WTC11 (cell line): ENCODE measurements at regions not wholly inside any gene's neighbourhood (a gene's known extent, or its start where the extent isn't known, plus 50 kb on each side); places are given as distances from the start of the nearest gene placed in this dataset.

ENCODE experiments used
- ATAC-seq: fragments of 200-7000 bp; cut with Tn5 transposase; 2 replicates; pipeline ENCODE4 v1.10.0; 2021; ENCODE audit warnings: mild to moderate bottlenecking, moderate library complexity
- CTCF ChIA-PET: fragments of 300-600 bp; sonication (Branson Sonifier 250); formaldehyde crosslinking; loops from one replicate; lab custom pipeline; 2021; ENCODE audit warnings: antibody characterized with exemption; lab: Charles Lee
- POLR2A ChIA-PET: fragments of 350-600 bp; sonication (Branson Sonifier 250); formaldehyde crosslinking; loops from one replicate; lab custom pipeline; 2021; ENCODE audit warnings: antibody characterized with exemption; lab: Charles Lee
- DNase-seq: peaks from one replicate; pipeline ENCODE4 v3.0.0; 2021; ENCODE audit warnings: low spot score
- H3K27ac Mint-ChIP-seq: 2 replicates; pipeline ENCODE4 v1.8.0; 2021; ENCODE audit warnings: mixed read lengths
- H3K27me3 Mint-ChIP-seq: 2 replicates; pipeline ENCODE4 v1.8.0; 2021; ENCODE audit warnings: low read depth, mild to moderate bottlenecking, moderate library complexity, mixed read lengths
- H3K36me3 Mint-ChIP-seq: 2 replicates; pipeline ENCODE4 v1.8.0; 2021; ENCODE audit warnings: mixed read lengths
- H3K4me1 Mint-ChIP-seq: 2 replicates; pipeline ENCODE4 v1.8.0; 2022; ENCODE audit warnings: mixed read lengths
- H3K4me3 Mint-ChIP-seq: 2 replicates; pipeline ENCODE4 v1.8.0; 2021; ENCODE audit warnings: mild to moderate bottlenecking, moderate library complexity, mixed read lengths
- H3K9me3 Mint-ChIP-seq: 2 replicates; pipeline ENCODE4 v1.8.0; 2021; ENCODE audit warnings: mixed read lengths
- CREB1 ChIP-seq: sonication (generic); formaldehyde crosslinking; IDR thresholded peaks from 2 replicates; pipeline ENCODE4 v1.8.0; 2023; ENCODE audit warnings: mild to moderate bottlenecking, missing genetic modification reagents
- ETV6 ChIP-seq: sonication (generic); formaldehyde crosslinking; IDR thresholded peaks from 2 replicates; pipeline ENCODE4 v1.8.1; 2022; ENCODE audit warnings: mild to moderate bottlenecking, missing genetic modification reagents
- FOXJ3 ChIP-seq: sonication (generic); formaldehyde crosslinking; IDR thresholded peaks from 2 replicates; pipeline ENCODE4 v1.9.0; 2021; ENCODE audit warnings: missing genetic modification reagents, mild to moderate bottlenecking, borderline replicate concordance
- GTF2I ChIP-seq: fragments of 250-450 bp; sonication (Bioruptor Pico); conservative IDR thresholded peaks from 2 replicates; pipeline ENCODE4 v1.4.0; 2021; ENCODE audit warnings: mild to moderate bottlenecking
- IRF2 ChIP-seq: sonication (generic); formaldehyde crosslinking; IDR thresholded peaks from 2 replicates; pipeline ENCODE4 v1.8.0; 2022; ENCODE audit warnings: low read depth, missing genetic modification reagents, borderline replicate concordance
- NR1H2 ChIP-seq: sonication (generic); formaldehyde crosslinking; IDR thresholded peaks from 2 replicates; pipeline ENCODE4 v1.9.0; 2021; ENCODE audit warnings: mild to moderate bottlenecking, moderate library complexity, missing genetic modification reagents
- NR3C1 ChIP-seq: sonication (generic); formaldehyde crosslinking; conservative IDR thresholded peaks from 2 replicates; pipeline ENCODE4 v1.8.1; 2023; ENCODE audit warnings: low read depth, mild to moderate bottlenecking, missing genetic modification reagents
- OVOL2 ChIP-seq: fragments of 250-450 bp; sonication (Bioruptor Pico); IDR thresholded peaks from 2 replicates; pipeline ENCODE4 v1.9.0; 2021; ENCODE audit warnings: mild to moderate bottlenecking, borderline replicate concordance
- TEAD1 ChIP-seq: sonication (generic); formaldehyde crosslinking; IDR thresholded peaks from 2 replicates; pipeline ENCODE4 v1.8.0; 2022; ENCODE audit warnings: mild to moderate bottlenecking, missing genetic modification reagents
- ZNF416 ChIP-seq: fragments of 250-450 bp; sonication (Bioruptor Pico); IDR thresholded peaks from 2 replicates; pipeline ENCODE4 v1.9.0; 2021; ENCODE audit warnings: mild to moderate bottlenecking, inconsistent platforms
- TF ChIP-seq, protein P1 (sequence below): fragments of 250-450 bp; sonication (Bioruptor Pico); IDR thresholded peaks from 2 replicates; pipeline ENCODE4 v1.9.0; 2021; ENCODE audit warnings: mild to moderate bottlenecking, borderline replicate concordance
- TF ChIP-seq, protein P2 (sequence below): fragments of 250-450 bp; sonication (Bioruptor Pico); IDR thresholded peaks from 2 replicates; pipeline ENCODE4 v1.9.0; 2021; ENCODE audit warnings: moderate library complexity, mild to moderate bottlenecking, inconsistent platforms, borderline replicate concordance
- TF ChIP-seq, protein P3 (sequence below): sonication (generic); formaldehyde crosslinking; IDR thresholded peaks from 2 replicates; pipeline ENCODE4 v1.8.1; 2023; ENCODE audit warnings: mild to moderate bottlenecking, missing genetic modification reagents
- TF ChIP-seq, protein P4 (sequence below): sonication (generic); formaldehyde crosslinking; IDR thresholded peaks from 2 replicates; pipeline ENCODE4 v1.8.1; 2023; ENCODE audit warnings: mild to moderate bottlenecking, moderate library complexity, missing genetic modification reagents
- TF ChIP-seq, protein P5 (sequence below): sonication (generic); formaldehyde crosslinking; IDR thresholded peaks from 2 replicates; pipeline ENCODE4 v1.8.1; 2023; ENCODE audit warnings: mild to moderate bottlenecking, missing genetic modification reagents, moderate library complexity
- TF ChIP-seq, protein P6 (sequence below): sonication (generic); formaldehyde crosslinking; IDR thresholded peaks from 2 replicates; pipeline ENCODE4 v1.8.1; 2023; ENCODE audit warnings: mild to moderate bottlenecking, missing genetic modification reagents
- TF ChIP-seq, protein P7 (sequence below): sonication (generic); formaldehyde crosslinking; conservative IDR thresholded peaks from 2 replicates; pipeline ENCODE4 v1.8.1; 2023; ENCODE audit warnings: mild to moderate bottlenecking, low read depth, missing genetic modification reagents, moderate library complexity
- TF ChIP-seq, protein P8 (sequence below): sonication (generic); formaldehyde crosslinking; IDR thresholded peaks from 2 replicates; pipeline ENCODE4 v1.8.0; 2022; ENCODE audit warnings: mild to moderate bottlenecking, missing genetic modification reagents

DNA sequence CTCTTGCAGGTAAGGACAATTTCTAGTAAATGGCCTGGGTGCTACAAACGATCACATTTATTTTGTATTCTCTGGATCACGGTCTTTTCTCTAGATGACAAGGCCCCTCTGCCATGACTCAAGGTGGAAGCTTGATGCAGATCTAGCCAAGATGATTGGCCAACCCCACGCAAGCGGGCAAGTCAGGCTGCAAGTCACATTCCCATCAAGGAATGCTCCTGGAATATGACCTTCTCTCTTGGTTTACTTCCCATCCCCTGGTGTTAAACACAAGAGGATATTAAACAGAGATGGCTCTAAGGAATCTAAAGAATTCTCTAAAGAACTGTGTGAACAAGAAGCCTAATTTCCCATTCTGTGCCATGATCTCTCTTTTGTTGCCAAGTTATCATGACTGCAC is 97.3 kb upstream of the SERPINE2 start (continued):
- TF ChIP-seq, protein P1, sequence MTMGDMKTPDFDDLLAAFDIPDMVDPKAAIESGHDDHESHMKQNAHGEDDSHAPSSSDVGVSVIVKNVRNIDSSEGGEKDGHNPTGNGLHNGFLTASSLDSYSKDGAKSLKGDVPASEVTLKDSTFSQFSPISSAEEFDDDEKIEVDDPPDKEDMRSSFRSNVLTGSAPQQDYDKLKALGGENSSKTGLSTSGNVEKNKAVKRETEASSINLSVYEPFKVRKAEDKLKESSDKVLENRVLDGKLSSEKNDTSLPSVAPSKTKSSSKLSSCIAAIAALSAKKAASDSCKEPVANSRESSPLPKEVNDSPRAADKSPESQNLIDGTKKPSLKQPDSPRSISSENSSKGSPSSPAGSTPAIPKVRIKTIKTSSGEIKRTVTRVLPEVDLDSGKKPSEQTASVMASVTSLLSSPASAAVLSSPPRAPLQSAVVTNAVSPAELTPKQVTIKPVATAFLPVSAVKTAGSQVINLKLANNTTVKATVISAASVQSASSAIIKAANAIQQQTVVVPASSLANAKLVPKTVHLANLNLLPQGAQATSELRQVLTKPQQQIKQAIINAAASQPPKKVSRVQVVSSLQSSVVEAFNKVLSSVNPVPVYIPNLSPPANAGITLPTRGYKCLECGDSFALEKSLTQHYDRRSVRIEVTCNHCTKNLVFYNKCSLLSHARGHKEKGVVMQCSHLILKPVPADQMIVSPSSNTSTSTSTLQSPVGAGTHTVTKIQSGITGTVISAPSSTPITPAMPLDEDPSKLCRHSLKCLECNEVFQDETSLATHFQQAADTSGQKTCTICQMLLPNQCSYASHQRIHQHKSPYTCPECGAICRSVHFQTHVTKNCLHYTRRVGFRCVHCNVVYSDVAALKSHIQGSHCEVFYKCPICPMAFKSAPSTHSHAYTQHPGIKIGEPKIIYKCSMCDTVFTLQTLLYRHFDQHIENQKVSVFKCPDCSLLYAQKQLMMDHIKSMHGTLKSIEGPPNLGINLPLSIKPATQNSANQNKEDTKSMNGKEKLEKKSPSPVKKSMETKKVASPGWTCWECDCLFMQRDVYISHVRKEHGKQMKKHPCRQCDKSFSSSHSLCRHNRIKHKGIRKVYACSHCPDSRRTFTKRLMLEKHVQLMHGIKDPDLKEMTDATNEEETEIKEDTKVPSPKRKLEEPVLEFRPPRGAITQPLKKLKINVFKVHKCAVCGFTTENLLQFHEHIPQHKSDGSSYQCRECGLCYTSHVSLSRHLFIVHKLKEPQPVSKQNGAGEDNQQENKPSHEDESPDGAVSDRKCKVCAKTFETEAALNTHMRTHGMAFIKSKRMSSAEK (CRISPR knock-in tag) = no peak
- TF ChIP-seq GTF2I (CRISPR knock-in tag) = no peak
- TF ChIP-seq, all 79 proteins: peak for 0

DNA sequence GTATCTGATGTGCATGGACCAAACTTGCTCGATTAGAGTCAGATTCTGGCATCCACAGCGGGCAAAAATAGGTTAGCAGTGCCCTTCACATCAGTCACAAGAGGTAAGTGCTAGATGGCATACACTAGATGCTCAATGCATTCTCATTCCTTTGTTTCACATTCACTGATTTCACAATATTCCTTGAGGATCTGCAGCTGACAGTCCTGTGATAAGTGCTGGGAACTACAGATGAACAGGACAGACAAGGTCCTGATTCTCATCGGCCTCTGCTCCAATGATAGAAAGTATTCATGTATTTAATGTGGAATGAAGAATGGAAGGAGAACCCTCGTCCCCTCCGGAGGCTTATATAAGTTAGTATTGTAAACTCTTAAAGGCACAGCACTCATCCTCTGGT is 96.8 kb upstream of the SERPINE2 start:
- TF ChIP-seq, protein P2, sequence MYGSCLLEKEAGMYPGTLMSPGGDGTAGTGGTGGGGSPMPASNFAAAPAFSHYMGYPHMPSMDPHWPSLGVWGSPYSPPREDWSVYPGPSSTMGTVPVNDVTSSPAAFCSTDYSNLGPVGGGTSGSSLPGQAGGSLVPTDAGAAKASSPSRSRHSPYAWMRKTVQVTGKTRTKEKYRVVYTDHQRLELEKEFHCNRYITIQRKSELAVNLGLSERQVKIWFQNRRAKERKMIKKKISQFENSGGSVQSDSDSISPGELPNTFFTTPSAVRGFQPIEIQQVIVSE = no peak
- TF ChIP-seq IRF2 (CRISPR knock-in tag) = no peak
- TF ChIP-seq, protein P3, sequence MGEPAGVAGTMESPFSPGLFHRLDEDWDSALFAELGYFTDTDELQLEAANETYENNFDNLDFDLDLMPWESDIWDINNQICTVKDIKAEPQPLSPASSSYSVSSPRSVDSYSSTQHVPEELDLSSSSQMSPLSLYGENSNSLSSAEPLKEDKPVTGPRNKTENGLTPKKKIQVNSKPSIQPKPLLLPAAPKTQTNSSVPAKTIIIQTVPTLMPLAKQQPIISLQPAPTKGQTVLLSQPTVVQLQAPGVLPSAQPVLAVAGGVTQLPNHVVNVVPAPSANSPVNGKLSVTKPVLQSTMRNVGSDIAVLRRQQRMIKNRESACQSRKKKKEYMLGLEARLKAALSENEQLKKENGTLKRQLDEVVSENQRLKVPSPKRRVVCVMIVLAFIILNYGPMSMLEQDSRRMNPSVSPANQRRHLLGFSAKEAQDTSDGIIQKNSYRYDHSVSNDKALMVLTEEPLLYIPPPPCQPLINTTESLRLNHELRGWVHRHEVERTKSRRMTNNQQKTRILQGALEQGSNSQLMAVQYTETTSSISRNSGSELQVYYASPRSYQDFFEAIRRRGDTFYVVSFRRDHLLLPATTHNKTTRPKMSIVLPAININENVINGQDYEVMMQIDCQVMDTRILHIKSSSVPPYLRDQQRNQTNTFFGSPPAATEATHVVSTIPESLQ = no peak
- TF ChIP-seq NR1H2 (CRISPR knock-in tag) = no peak
- TF ChIP-seq ZNF416 (CRISPR knock-in tag) = no peak
- H3K27me3 Mint-ChIP-seq = no peaks in the 10 kb centered on the region
- no peaks in the 10 kb centered on the region for H3K36me3 Mint-ChIP-seq
- ATAC-seq (no peak), DNase-seq (no peak)
- CTCF ChIA-PET = no interaction called here
- H3K27ac Mint-ChIP-seq = no peak overlapping the region
- POLR2A ChIA-PET = no interaction called here
- H3K4me3 Mint-ChIP-seq = no peak overlapping the region
- peaks cover 5% of the 10 kb centered on the region for H3K4me1 Mint-ChIP-seq
- peaks cover 8% of the 10 kb centered on the region; the same call in 1 of the 2 replicates for H3K9me3 Mint-ChIP-seq

DNA sequence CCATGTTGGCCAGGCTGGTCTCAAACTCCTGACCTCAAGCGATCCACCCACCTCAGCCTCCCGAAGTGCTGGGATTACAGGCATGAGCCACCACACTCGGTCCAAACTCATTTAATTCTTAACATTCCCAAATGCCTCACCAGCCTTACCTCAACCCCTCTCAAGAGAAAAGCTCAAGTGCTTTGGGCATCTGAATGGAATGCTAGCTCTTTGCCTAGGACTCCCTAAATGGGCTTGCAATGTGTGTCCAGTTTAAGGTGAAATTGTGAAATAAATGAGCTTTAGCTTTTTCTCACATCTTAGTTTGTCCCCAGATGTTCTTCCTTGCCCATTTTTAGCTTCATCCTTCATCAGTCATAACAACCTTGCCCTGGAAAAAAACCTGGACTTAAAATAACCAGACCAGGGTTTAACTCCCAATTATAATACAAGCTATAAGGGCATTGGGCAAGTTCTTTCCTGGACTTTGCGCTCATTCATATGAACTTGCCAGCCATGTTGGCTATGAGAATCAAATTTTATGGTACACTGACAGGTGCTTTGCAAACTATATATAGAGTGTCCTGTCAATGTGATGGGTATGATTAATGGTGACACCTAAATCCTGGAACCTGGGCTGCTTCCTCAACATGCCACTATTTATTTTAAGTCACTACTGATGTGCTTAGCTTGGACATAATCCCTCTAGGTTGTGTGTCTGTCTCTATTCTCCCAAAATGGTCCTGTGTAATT is 95.1 kb upstream of the SERPINE2 start:
- DNase-seq (no peak), ATAC-seq (no peak)
- H3K9me3 Mint-ChIP-seq = peaks cover 8% of the 10 kb centered on the region; the same call in 1 of the 2 replicates
- H3K4me3 Mint-ChIP-seq = no peak overlapping the region
- H3K27me3 Mint-ChIP-seq = no peaks in the 10 kb centered on the region
- H3K4me1 Mint-ChIP-seq = peaks cover 5% of the 10 kb centered on the region
- CTCF ChIA-PET = interaction anchor here (1.1 kb wide), 1 partner anchor 140 kb away, joined by 3 read pairs; no protein-coding TSS in a partner anchor
- no peak overlapping the region for H3K27ac Mint-ChIP-seq
- POLR2A ChIA-PET = no interaction called here
- no peaks in the 10 kb centered on the region for H3K36me3 Mint-ChIP-seq
- TF ChIP-seq NR3C1 = no peak
- TF ChIP-seq, protein P4, sequence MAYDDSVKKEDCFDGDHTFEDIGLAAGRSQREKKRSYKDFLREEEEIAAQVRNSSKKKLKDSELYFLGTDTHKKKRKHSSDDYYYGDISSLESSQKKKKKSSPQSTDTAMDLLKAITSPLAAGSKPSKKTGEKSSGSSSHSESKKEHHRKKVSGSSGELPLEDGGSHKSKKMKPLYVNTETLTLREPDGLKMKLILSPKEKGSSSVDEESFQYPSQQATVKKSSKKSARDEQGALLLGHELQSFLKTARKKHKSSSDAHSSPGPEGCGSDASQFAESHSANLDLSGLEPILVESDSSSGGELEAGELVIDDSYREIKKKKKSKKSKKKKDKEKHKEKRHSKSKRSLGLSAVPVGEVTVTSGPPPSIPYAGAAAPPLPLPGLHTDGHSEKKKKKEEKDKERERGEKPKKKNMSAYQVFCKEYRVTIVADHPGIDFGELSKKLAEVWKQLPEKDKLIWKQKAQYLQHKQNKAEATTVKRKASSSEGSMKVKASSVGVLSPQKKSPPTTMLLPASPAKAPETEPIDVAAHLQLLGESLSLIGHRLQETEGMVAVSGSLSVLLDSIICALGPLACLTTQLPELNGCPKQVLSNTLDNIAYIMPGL (CRISPR knock-in tag) = no peak
- TF ChIP-seq, protein P5, sequence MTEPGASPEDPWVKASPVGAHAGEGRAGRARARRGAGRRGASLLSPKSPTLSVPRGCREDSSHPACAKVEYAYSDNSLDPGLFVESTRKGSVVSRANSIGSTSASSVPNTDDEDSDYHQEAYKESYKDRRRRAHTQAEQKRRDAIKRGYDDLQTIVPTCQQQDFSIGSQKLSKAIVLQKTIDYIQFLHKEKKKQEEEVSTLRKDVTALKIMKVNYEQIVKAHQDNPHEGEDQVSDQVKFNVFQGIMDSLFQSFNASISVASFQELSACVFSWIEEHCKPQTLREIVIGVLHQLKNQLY (CRISPR knock-in tag) = no peak
- TF ChIP-seq NR1H2 (CRISPR knock-in tag) = no peak
- TF ChIP-seq CREB1 (CRISPR knock-in tag) = no peak
- TF ChIP-seq, protein P6, sequence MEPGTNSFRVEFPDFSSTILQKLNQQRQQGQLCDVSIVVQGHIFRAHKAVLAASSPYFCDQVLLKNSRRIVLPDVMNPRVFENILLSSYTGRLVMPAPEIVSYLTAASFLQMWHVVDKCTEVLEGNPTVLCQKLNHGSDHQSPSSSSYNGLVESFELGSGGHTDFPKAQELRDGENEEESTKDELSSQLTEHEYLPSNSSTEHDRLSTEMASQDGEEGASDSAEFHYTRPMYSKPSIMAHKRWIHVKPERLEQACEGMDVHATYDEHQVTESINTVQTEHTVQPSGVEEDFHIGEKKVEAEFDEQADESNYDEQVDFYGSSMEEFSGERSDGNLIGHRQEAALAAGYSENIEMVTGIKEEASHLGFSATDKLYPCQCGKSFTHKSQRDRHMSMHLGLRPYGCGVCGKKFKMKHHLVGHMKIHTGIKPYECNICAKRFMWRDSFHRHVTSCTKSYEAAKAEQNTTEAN (CRISPR knock-in tag) = no peak
- no peak for TF ChIP-seq TEAD1 (CRISPR knock-in tag)
- TF ChIP-seq, protein P7, sequence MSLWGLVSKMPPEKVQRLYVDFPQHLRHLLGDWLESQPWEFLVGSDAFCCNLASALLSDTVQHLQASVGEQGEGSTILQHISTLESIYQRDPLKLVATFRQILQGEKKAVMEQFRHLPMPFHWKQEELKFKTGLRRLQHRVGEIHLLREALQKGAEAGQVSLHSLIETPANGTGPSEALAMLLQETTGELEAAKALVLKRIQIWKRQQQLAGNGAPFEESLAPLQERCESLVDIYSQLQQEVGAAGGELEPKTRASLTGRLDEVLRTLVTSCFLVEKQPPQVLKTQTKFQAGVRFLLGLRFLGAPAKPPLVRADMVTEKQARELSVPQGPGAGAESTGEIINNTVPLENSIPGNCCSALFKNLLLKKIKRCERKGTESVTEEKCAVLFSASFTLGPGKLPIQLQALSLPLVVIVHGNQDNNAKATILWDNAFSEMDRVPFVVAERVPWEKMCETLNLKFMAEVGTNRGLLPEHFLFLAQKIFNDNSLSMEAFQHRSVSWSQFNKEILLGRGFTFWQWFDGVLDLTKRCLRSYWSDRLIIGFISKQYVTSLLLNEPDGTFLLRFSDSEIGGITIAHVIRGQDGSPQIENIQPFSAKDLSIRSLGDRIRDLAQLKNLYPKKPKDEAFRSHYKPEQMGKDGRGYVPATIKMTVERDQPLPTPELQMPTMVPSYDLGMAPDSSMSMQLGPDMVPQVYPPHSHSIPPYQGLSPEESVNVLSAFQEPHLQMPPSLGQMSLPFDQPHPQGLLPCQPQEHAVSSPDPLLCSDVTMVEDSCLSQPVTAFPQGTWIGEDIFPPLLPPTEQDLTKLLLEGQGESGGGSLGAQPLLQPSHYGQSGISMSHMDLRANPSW (CRISPR knock-in tag) = no peak
- TF ChIP-seq OVOL2 (CRISPR knock-in tag) = no peak
- no peak for TF ChIP-seq FOXJ3 (CRISPR knock-in tag)
- no peak for TF ChIP-seq ETV6 (CRISPR knock-in tag)
- TF ChIP-seq, protein P8, sequence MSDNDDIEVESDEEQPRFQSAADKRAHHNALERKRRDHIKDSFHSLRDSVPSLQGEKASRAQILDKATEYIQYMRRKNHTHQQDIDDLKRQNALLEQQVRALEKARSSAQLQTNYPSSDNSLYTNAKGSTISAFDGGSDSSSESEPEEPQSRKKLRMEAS = no peak
